GM12891 (cell line): ENCODE measurements at regions not wholly inside any gene's neighbourhood (a gene's known extent, or its start where the extent isn't known, plus 50 kb on each side); places are given as distances from the start of the nearest gene placed in this dataset.

Experiments used
- POLR2A ChIP-seq: IDR thresholded peaks from 2 replicates; pipeline ENCODE4 v1.6.1; 2011; ENCODE audit warnings: low read depth, low read length, control low read depth
- POLR2AphosphoS5 ChIP-seq: IDR thresholded peaks from 2 replicates; pipeline ENCODE4 v1.6.1; 2011; ENCODE audit warnings: low read depth, low read length, control low read depth
- TAF1 ChIP-seq: IDR thresholded peaks from 2 replicates; pipeline ENCODE4 v1.6.1; 2011; ENCODE audit warnings: low read depth, low read length, control low read depth

- TF ChIP-seq POLR2A (no peak), POLR2AphosphoS5 (no peak), TAF1 (no peak)
These were observed 353.9 kb upstream of the RARB start for GRCh38 chr3:25074149-25074548.
